K562 (cell line): ENCODE measurements at regions not wholly inside any gene's neighbourhood (a gene's known extent, or its start where the extent isn't known, plus 50 kb on each side); places are given as distances from the start of the nearest gene placed in this dataset.

ENCODE experiments used
- ATAC-seq: fragments of 200-7000 bp; cut with Tn5 transposase; 3 replicates; pipeline ENCODE4 v1.9.1; 2020; ENCODE audit warnings: moderate library complexity
- BruUV-seq: library from RNA; stranded (reverse); fragments of 400-500 nt; replicated peaks from 2 replicates; lab custom pipeline; 2021; lab: Mats Ljungman, UMichigan
- CTCF ChIA-PET: fragments of 300-600 bp; formaldehyde crosslinking; extraction: SDS; loops from one replicate; lab custom pipeline; 2021; ENCODE audit warnings: low intra/inter-chr PET ratio; lab: Yijun Ruan, JAX
- POLR2A ChIA-PET: fragments of 300-600, 350-650 bp; sonication (Branson Sonifier 250); formaldehyde crosslinking; extraction: SDS; loops from one replicate; lab custom pipeline; 2021; ENCODE audit warnings: antibody characterized with exemption, inconsistent platforms; lab: Yijun Ruan, JAX
- DNase-seq, 4 experiments: peaks; one replicate each; pipeline versions ENCODE4 v3.0.0 to v3.0.0-alpha.2; 2011 to 2018; ENCODE audit warnings: low spot score in 3 of 4, mixed read lengths in 3 of 4; ENCODE audit errors: extremely low read depth in 1 of 4
- FAIRE-seq: peaks from 2 replicates; lab custom pipeline; 2011; peaks lifted over from hg19 to GRCh38; lab: Jason Lieb, UNC
- H2AFZ ChIP-seq: 2 replicates; pipeline ENCODE4 v1.6.0; 2011; ENCODE audit warnings: low read depth, low read length, control low read depth, inconsistent platforms
- H3K27ac ChIP-seq: fragments of 200-600 bp; 3 replicates; pipeline ENCODE4 v1.8.0; 2011; ENCODE audit warnings: low read depth, mild to moderate bottlenecking, control low read depth, inconsistent platforms, low read length, moderate library complexity, mixed read lengths; ENCODE audit errors: extremely low read depth
- H3K27me3 ChIP-seq, 2 experiments: fragments of 300-600 bp in 1 of 2; 2 replicates in 1 of 2; 3 replicates in 1 of 2; pipeline versions ENCODE4 v1.6.0 to v1.8.0; 2011; ENCODE audit warnings: inconsistent platforms in 2 of 2, low read length in 2 of 2, mild to moderate bottlenecking in 1 of 2, mixed read lengths in 1 of 2, moderate library complexity in 1 of 2; ENCODE audit not compliant: control insufficient read depth in 2 of 2, insufficient read depth in 2 of 2
- H3K36me3 ChIP-seq: fragments of 300-600 bp; 3 replicates; pipeline ENCODE4 v1.8.0; 2011; ENCODE audit warnings: mild to moderate bottlenecking, low read length, inconsistent platforms; ENCODE audit not compliant: control insufficient read depth, insufficient read depth
- H3K4me1 ChIP-seq, 2 experiments: fragments of 200-600 bp in 1 of 2; replicated peaks in 1 of 2; 2 replicates in 1 of 2; 3 replicates in 1 of 2; pipeline versions ENCODE4 v1.5.1 to v1.8.0; 2011; ENCODE audit warnings: inconsistent platforms in 2 of 2, low read length in 2 of 2, mild to moderate bottlenecking in 1 of 2, mixed read lengths in 1 of 2, moderate library complexity in 1 of 2; ENCODE audit not compliant: control insufficient read depth in 2 of 2, insufficient read depth in 2 of 2
- H3K4me2 ChIP-seq: 2 replicates; pipeline ENCODE4 v1.6.1; 2011; ENCODE audit warnings: low read length, control low read depth, inconsistent platforms, mixed read lengths; ENCODE audit not compliant: insufficient read depth
- H3K4me3 ChIP-seq: fragments of 200-600 bp; sonication (generic), shearing (Covaris generic); 2 replicates; pipeline ENCODE4 v1.5.1; 2016; ENCODE audit warnings: control low read depth, inconsistent platforms
- H3K79me2 ChIP-seq: fragments of 200-600 bp; 3 replicates; pipeline ENCODE4 v1.8.0; 2011; ENCODE audit warnings: low read length, inconsistent platforms; ENCODE audit not compliant: control insufficient read depth, insufficient read depth
- H3K9ac ChIP-seq, 2 experiments: 2 replicates each; pipeline versions ENCODE4 v1.6.0 to v1.6.1; 2011; ENCODE audit warnings: low read depth in 2 of 2, low read length in 2 of 2, control low read depth in 1 of 2, inconsistent platforms in 1 of 2, mild to moderate bottlenecking in 1 of 2, mixed read lengths in 1 of 2; ENCODE audit not compliant: insufficient read depth in 1 of 2
- H3K9me1 ChIP-seq: one replicate; pipeline ENCODE4 v1.6.0; 2011; ENCODE audit warnings: inconsistent platforms, mild to moderate bottlenecking, low read length, moderate library complexity; ENCODE audit not compliant: control insufficient read depth, insufficient read depth
- H3K9me3 ChIP-seq: replicated peaks from 2 replicates; pipeline ENCODE4 v1.5.1; 2011; ENCODE audit warnings: low read depth, low read length, inconsistent platforms; ENCODE audit not compliant: control insufficient read depth, insufficient read depth
- H4K20me1 ChIP-seq: replicated peaks from 2 replicates; pipeline ENCODE4 v1.6.1; 2011; ENCODE audit warnings: low read length, inconsistent platforms, mixed read lengths; ENCODE audit not compliant: control insufficient read depth, insufficient read depth
- ATF7 ChIP-seq: fragments of 450-650 bp; IDR thresholded peaks from 2 replicates; pipeline ENCODE4 v1.7.1; 2014; ENCODE audit warnings: mild to moderate bottlenecking, moderate library complexity
- DIDO1 ChIP-seq: fragments of 450-650 bp; IDR thresholded peaks from 2 replicates; pipeline ENCODE4 v1.6.1; 2016; ENCODE audit warnings: low read depth, missing biosample characterization, missing genetic modification characterization
- FOXJ3 ChIP-seq: sonication (generic); formaldehyde crosslinking; IDR thresholded peaks from 2 replicates; pipeline ENCODE4 v1.4.0; 2020; ENCODE audit warnings: mild to moderate bottlenecking, missing genetic modification reagents
- GTF2E2 ChIP-seq: fragments of 200-800 bp; sonication (Bioruptor generic); IDR thresholded peaks from 2 replicates; pipeline ENCODE4 v1.6.1; 2016; ENCODE audit warnings: missing genetic modification characterization, missing compliant biosample characterization
- HNRNPH1 ChIP-seq: fragments of 200-400 bp; formaldehyde crosslinking; optimal IDR thresholded peaks from 2 replicates; pipeline ENCODE3; 2017; ENCODE audit warnings: low read depth, mild to moderate bottlenecking, low read length, moderate library complexity
- HNRNPUL1 ChIP-seq: fragments of 200-400 bp; formaldehyde crosslinking; IDR thresholded peaks from 2 replicates; pipeline ENCODE4 v1.6.1; 2017; ENCODE audit warnings: low read length
- MECOM ChIP-seq: fragments of 250-450 bp; sonication (Bioruptor Pico); IDR thresholded peaks from 2 replicates; pipeline ENCODE4 v1.8.0; 2022; ENCODE audit warnings: inconsistent platforms
- RAD21 ChIP-seq, 2 experiments: fragments of 250-450 bp in 1 of 2; fragments of 450-650 bp in 1 of 2; sonication (Bioruptor Pico) in 1 of 2; formaldehyde crosslinking in 1 of 2; IDR thresholded peaks in 1 of 2; conservative IDR thresholded peaks in 1 of 2; 2 replicates each; pipeline versions ENCODE4 v1.4.0 to v1.8.0; 2020 to 2022; ENCODE audit warnings: mild to moderate bottlenecking in 2 of 2, moderate library complexity in 1 of 2
- SRSF1 ChIP-seq: fragments of 200-400 bp; formaldehyde crosslinking; IDR thresholded peaks from 2 replicates; pipeline ENCODE4 v1.6.1; 2017; ENCODE audit warnings: mild to moderate bottlenecking, low read depth, low read length, moderate library complexity
- STAT5B ChIP-seq: fragments of 250-450 bp; sonication (Bioruptor Pico); IDR thresholded peaks from 2 replicates; pipeline ENCODE4 v1.8.0; 2021; ENCODE audit warnings: mild to moderate bottlenecking, inconsistent platforms
- TBP ChIP-seq: optimal IDR thresholded peaks from 2 replicates; pipeline ENCODE3; 2011; ENCODE audit warnings: low read depth, low read length, improper control_type of control experiment
- ZNF165 ChIP-seq: fragments of 250-450 bp; sonication (Bioruptor Pico); IDR thresholded peaks from 2 replicates; pipeline ENCODE4 v1.4.0; 2020; ENCODE audit warnings: borderline replicate concordance
- ZNF24 ChIP-seq: fragments of 450-650 bp; IDR thresholded peaks from 2 replicates; pipeline ENCODE4 v1.6.1; 2016
- ZNF3 ChIP-seq: fragments of 250-450 bp; sonication (Bioruptor Pico); IDR thresholded peaks from 2 replicates; pipeline ENCODE4 v1.5.0; 2021; ENCODE audit warnings: mild to moderate bottlenecking, moderate library complexity
- ZNF354B ChIP-seq: fragments of 250-450 bp; sonication (Bioruptor Pico); IDR thresholded peaks from 2 replicates; pipeline ENCODE4 v1.4.0; 2020
- ZNF717 ChIP-seq: fragments of 250-450 bp; sonication (Bioruptor Pico); IDR thresholded peaks from 2 replicates; pipeline ENCODE4 v1.5.0; 2021
- WGBS: fragments of 100-300 bp; shearing (Covaris generic); methylation state at CpG from one replicate; pipeline ENCODE4 v1.1.6; 2016; ENCODE audit warnings: low coverage, mixed read lengths; ENCODE audit not compliant: insufficient coverage; ENCODE audit errors: missing lambda C conversion rate; 5-methylcytosine and 5-hydroxymethylcytosine counted together
- in situ Hi-C: fragments of 300-500 bp; cut with MboI; formaldehyde crosslinking; loops from 4 replicates; pipeline ENCODE4 v1.15.0; 2018; ENCODE audit warnings: inconsistent platforms, mixed read lengths
- intact Hi-C: fragments of 100-400 bp; cut with micrococcal nuclease; formaldehyde crosslinking; loops from 2 replicates; pipeline ENCODE4 v1.14.2; 2022
- TF ChIP-seq, protein P1 (sequence below): fragments of 250-450 bp; sonication (Bioruptor Pico); IDR thresholded peaks from 2 replicates; pipeline ENCODE4 v1.5.0; 2020; ENCODE audit warnings: mild to moderate bottlenecking, borderline replicate concordance
- TF ChIP-seq, protein P2 (sequence below): fragments of 250-450 bp; sonication (Bioruptor Pico); IDR thresholded peaks from 2 replicates; pipeline ENCODE4 v1.4.0; 2020

DNA sequence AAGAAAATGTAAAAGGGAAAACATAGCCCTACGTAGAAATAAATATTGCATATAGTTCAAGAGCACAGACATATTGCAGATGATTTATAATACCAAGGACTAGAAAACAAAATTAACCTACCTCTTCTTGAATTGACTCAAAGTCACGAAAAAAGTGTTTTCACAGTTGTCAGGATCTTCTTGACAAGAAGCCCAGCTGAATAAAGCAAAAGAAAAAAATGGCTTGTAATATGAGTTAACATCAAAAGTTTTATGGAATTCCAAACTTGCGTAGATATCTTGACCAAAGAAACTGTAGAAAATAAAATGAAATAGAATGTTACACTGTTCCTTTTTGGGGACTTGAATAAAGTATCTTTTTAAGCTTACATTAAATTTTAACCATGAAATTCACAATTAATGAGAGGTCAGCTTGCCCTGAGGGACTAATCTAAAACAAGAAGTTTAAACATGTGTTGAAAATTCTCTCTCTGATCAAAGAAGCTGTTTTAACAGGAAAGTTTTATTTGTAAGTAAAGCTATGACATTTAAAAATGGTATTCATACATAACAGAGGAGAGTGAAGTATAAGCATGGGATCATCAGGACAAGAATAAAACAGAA, 133.1 kb upstream of the SEMA3C start:
- WGBS = 13% methylated on average over 3 of the region's 3 CpGs
- Histone ChIP-seq H3K36me3 (no peaks in the 10 kb centered on the region), H3K79me2 (no peaks in the 10 kb centered on the region), H3K9ac (no peak overlapping the region), H3K9me1 (no peaks in the 10 kb centered on the region), H3K4me2 (no peak overlapping the region), H3K27me3 (no peaks in the 10 kb centered on the region), H3K27ac (no peak overlapping the region), H3K4me3 (no peak overlapping the region), H4K20me1 (no peaks in the 10 kb centered on the region), H3K9me3 (peaks cover 1% of the 10 kb centered on the region; the same call in 1 of the 2 replicates), H2AFZ (no peak overlapping the region), H3K4me1 (no peaks in the 10 kb centered on the region)
- DNase-seq = no peak
- ChIA-PET POLR2A (no interaction called here), CTCF (no interaction called here)
- TF ChIP-seq MECOM (CRISPR knock-in tag) = no peak
- no peak for TF ChIP-seq FOXJ3 (CRISPR knock-in tag)
- TF ChIP-seq HNRNPH1 = no peak
- no peak for TF ChIP-seq HNRNPUL1
- no peak for TF ChIP-seq SRSF1
- TF ChIP-seq RAD21 (CRISPR knock-in tag; conservative IDR thresholded peaks at IDR 0.05 in 1 of 2, IDR thresholded peaks at IDR 0.05 in 1 of 2) = no peak
- no peak for TF ChIP-seq ZNF717 (CRISPR knock-in tag)
- no peak for TF ChIP-seq STAT5B (CRISPR knock-in tag)
- no peak for TF ChIP-seq ATF7
- TF ChIP-seq, protein P1, sequence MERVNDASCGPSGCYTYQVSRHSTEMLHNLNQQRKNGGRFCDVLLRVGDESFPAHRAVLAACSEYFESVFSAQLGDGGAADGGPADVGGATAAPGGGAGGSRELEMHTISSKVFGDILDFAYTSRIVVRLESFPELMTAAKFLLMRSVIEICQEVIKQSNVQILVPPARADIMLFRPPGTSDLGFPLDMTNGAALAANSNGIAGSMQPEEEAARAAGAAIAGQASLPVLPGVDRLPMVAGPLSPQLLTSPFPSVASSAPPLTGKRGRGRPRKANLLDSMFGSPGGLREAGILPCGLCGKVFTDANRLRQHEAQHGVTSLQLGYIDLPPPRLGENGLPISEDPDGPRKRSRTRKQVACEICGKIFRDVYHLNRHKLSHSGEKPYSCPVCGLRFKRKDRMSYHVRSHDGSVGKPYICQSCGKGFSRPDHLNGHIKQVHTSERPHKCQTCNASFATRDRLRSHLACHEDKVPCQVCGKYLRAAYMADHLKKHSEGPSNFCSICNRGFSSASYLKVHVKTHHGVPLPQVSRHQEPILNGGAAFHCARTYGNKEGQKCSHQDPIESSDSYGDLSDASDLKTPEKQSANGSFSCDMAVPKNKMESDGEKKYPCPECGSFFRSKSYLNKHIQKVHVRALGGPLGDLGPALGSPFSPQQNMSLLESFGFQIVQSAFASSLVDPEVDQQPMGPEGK (CRISPR knock-in tag) = no peak
- TF ChIP-seq GTF2E2 (tag) = no peak
- no peak for TF ChIP-seq ZNF3 (CRISPR knock-in tag)
- no peak for TF ChIP-seq ZNF165 (CRISPR knock-in tag)
- TF ChIP-seq TBP = no peak
- TF ChIP-seq, protein P2, sequence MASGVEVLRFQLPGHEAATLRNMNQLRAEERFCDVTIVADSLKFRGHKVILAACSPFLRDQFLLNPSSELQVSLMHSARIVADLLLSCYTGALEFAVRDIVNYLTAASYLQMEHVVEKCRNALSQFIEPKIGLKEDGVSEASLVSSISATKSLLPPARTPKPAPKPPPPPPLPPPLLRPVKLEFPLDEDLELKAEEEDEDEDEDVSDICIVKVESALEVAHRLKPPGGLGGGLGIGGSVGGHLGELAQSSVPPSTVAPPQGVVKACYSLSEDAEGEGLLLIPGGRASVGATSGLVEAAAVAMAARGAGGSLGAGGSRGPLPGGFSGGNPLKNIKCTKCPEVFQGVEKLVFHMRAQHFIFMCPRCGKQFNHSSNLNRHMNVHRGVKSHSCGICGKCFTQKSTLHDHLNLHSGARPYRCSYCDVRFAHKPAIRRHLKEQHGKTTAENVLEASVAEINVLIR = no peak
- no peak for TF ChIP-seq ZNF24
- TF ChIP-seq DIDO1 = no peak
- TF ChIP-seq ZNF354B (CRISPR knock-in tag) = no peak
- no peak for FAIRE-seq
- in situ Hi-C loops = no loop called here
- ATAC-seq = no peak
- BruUV-seq = no TSS peak
- intact Hi-C loops = no loop called here
